HL-60 (cell line): ENCODE measurements at regions not wholly inside any gene's neighbourhood (a gene's known extent, or its start where the extent isn't known, plus 50 kb on each side); places are given as distances from the start of the nearest gene placed in this dataset.

Source experiments
- CTCF ChIP-seq: IDR thresholded peaks from one replicate; pipeline ENCODE4 v1.5.1; 2011; ENCODE audit warnings: low read length, control low read depth, inconsistent platforms; ENCODE audit not compliant: insufficient read depth
- GABPA ChIP-seq: IDR thresholded peaks from 2 replicates; pipeline ENCODE4 v1.6.1; 2012; ENCODE audit warnings: low read depth
- POLR2AphosphoS5 ChIP-seq: IDR thresholded peaks from 2 replicates; pipeline ENCODE4 v1.6.1; 2012; ENCODE audit warnings: low read depth
- REST ChIP-seq: IDR thresholded peaks from 2 replicates; pipeline ENCODE4 v1.6.1; 2012; ENCODE audit warnings: low read depth; ENCODE audit not compliant: insufficient replicate concordance

- no peak for TF ChIP-seq CTCF
- TF ChIP-seq REST: no peak
- no peak for TF ChIP-seq POLR2AphosphoS5
- TF ChIP-seq GABPA: no peak
Observed at GRCh38 chr20:52859156-52859876, 112.8 kb upstream of the TSHZ2 start.
